ENCODE measurements at regions not wholly inside any gene's neighbourhood (a gene's known extent, or its start where the extent isn't known, plus 50 kb on each side); places are given as distances from the start of the nearest gene placed in this dataset.
"Not testable (repeated sequence)": the region's sequence is repeated elsewhere in the genome, so short reads cannot be mapped to it uniquely, and the experiment has no call there.

- DNase-seq (ENCODE audit: low spot score), result not testable (repeated sequence)
Measured at GRCh38 chr1:121573881-121574504, 389.2 kb downstream of the SRGAP2C start.

- not testable (repeated sequence) for DNase-seq (ENCODE audit: low spot score)
Measured at GRCh38 chr1:121574505-121574899, 389.7 kb downstream of the SRGAP2C start.

- not testable (repeated sequence) for DNase-seq (ENCODE audit: low spot score)
Measured at GRCh38 chr1:121582898-121583297, 398.1 kb downstream of the SRGAP2C start.

GRCh38 chr1:121586369-121587229 is 401.8 kb downstream of the SRGAP2C start:
- no peak for DNase-seq (ENCODE audit: low spot score)

GRCh38 chr1:121587230-121587569 is 402.4 kb downstream of the SRGAP2C start:
- no peak for DNase-seq (ENCODE audit: low spot score)

GRCh38 chr1:121587777-121588176 is 403.0 kb downstream of the SRGAP2C start:
- no peak for DNase-seq (ENCODE audit: low spot score)

GRCh38 chr1:121594096-121594495 is 409.3 kb downstream of the SRGAP2C start:
- no peak for DNase-seq (ENCODE audit: low spot score)

- no peak for DNase-seq (ENCODE audit: low spot score)
Measured at GRCh38 chr1:121595089-121595488, 410.3 kb downstream of the SRGAP2C start.

GRCh38 chr1:121604843-121605444 is 420.2 kb downstream of the SRGAP2C start:
- not testable (repeated sequence) for DNase-seq (ENCODE audit: low spot score)

GRCh38 chr1:121607499-121607898 is 422.7 kb downstream of the SRGAP2C start:
- not testable (repeated sequence) for DNase-seq (ENCODE audit: low spot score)

Data from pons (tissue), 1 donor.